ENCODE measurements at regions not wholly inside any gene's neighbourhood (a gene's known extent, or its start where the extent isn't known, plus 50 kb on each side); places are given as distances from the start of the nearest gene placed in this dataset.

- TF ChIP-seq CTCF (IDR thresholded peaks at IDR 0.05) (no peak), ZFX (IDR thresholded peaks at IDR 0.05; ENCODE audit: borderline replicate concordance) (no peak)
Measured at GRCh38 chr4:163747293-163747692, 252.8 kb downstream of the TMA16 start.

All from 22Rv1 (cell line).